ENCODE measurements at regions not wholly inside any gene's neighbourhood (a gene's known extent, or its start where the extent isn't known, plus 50 kb on each side); places are given as distances from the start of the nearest gene placed in this dataset.
"Not testable (repeated sequence)": the region's sequence is repeated elsewhere in the genome, so short reads cannot be mapped to it uniquely, and the experiment has no call there.

DNA sequence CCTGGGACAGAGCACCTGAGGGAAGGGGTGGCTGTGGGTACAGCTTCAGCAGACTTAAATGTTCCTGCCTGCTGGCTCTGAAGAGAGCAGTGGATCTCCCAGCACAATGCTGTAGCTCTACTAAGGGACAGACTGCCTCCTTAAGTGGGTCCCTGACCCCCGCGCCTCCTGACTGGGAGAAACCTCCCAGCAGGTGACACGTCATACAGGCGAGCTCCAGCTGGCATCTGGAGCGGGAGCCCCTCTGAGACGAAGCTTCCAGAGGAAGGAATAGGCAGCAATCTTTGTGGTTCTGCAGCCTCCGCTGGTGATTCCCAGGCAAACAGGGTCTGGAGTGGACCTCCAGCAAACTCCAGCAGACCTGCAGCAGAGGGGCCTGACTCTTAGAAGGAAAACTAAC lies 944.9 kb downstream of the CDH8 start:
- H3K9me3 ChIP-seq (ENCODE audit: control insufficient read depth, low read depth, low read length); H3K9ac ChIP-seq (ENCODE audit: low read length); H3K27ac ChIP-seq (ENCODE audit: low read length): not testable (repeated sequence)

DNA sequence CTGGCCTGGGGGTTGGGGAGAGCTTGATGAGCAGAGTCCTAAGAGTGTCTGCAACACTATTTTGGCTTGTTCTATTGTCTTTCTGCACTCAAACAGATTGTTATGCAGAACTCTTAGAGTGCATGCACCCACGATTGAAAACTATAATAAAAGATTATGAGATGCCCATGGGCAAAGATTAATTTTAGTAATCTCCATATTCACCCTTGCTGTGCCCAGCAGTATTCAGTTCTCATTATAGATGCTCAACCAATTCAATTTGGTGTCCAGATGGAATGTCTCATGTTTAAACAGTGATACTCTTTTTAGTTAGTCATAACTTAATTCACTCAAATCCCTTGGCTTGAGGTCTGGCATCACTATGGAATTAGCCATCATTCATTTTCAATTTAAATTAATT lies 952.5 kb downstream of the CDH8 start:
- Histone ChIP-seq H3K27ac (ENCODE audit: low read length) (no peak overlapping the region), H3K4me1 (ENCODE audit: control insufficient read depth, low read depth, low read length) (no peaks in the 10 kb centered on the region), H3K9me3 (ENCODE audit: control insufficient read depth, low read depth, low read length) (no peaks in the 10 kb centered on the region), H3K27me3 (ENCODE audit: control insufficient read depth, insufficient read depth, low read length) (no peaks in the 10 kb centered on the region), H3K4me3 (ENCODE audit: low read length) (no peak overlapping the region), H3K9ac (ENCODE audit: low read length) (no peak overlapping the region), H3K36me3 (ENCODE audit: control insufficient read depth, low read depth, low read length) (no peaks in the 10 kb centered on the region)

More for the DNA sequence above, 944.9 kb downstream of the CDH8 start:
- not testable (repeated sequence) for H3K4me1 ChIP-seq (ENCODE audit: control insufficient read depth, low read depth, low read length); H3K4me3 ChIP-seq (ENCODE audit: low read length); H3K27me3 ChIP-seq (ENCODE audit: control insufficient read depth, insufficient read depth, low read length); H3K36me3 ChIP-seq (ENCODE audit: control insufficient read depth, low read depth, low read length)

DNA sequence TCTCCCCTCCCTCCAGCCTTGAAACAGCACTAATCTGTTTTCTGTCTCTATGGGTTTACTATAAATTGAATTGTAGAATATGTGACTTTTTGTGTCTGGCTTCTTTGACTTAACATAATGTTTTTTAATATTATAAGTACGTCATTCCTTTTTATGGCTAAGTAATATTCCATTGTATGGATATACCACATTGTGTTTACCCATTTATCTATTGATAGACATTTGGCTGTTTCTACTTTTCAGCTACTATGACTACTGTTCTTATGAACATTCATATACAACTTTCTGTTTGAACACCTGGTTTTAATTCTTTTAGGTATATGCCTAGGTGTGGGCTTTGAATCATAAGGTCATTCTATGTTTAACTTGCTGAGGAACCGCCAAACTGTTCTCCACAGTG lies 961.9 kb downstream of the CDH8 start:
- Histone ChIP-seq H3K27me3 (ENCODE audit: control insufficient read depth, insufficient read depth, low read length) (no peaks in the 10 kb centered on the region), H3K9ac (ENCODE audit: low read length) (no peak overlapping the region), H3K36me3 (ENCODE audit: control insufficient read depth, low read depth, low read length) (no peaks in the 10 kb centered on the region), H3K4me3 (ENCODE audit: low read length) (no peak overlapping the region), H3K9me3 (ENCODE audit: control insufficient read depth, low read depth, low read length) (peaks cover 10% of the 10 kb centered on the region), H3K4me1 (ENCODE audit: control insufficient read depth, low read depth, low read length) (no peaks in the 10 kb centered on the region), H3K27ac (ENCODE audit: low read length) (no peak overlapping the region)

DNA sequence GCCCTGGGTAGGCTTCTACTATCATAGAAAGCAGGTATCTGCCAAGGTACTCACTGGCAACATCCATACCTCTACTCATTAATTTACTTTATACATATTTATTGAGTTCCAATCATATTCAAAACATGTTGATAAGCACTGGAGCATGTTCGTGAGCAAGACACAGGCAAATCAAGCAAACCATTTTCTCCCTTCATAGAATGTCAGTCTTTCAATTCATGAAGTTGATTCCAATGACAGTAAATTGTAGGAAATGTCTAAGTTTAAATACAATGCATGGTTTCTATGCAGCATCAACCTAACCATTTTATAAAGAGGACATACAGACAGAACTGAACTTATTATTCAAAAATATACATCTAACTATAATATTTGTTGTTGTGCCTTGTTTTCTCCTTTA lies 978.6 kb downstream of the CDH8 start:
- Histone ChIP-seq H3K27ac (ENCODE audit: low read length) (no peak overlapping the region), H3K36me3 (ENCODE audit: control insufficient read depth, low read depth, low read length) (no peaks in the 10 kb centered on the region), H3K9ac (ENCODE audit: low read length) (no peak overlapping the region), H3K4me3 (ENCODE audit: low read length) (no peak overlapping the region), H3K27me3 (ENCODE audit: control insufficient read depth, insufficient read depth, low read length) (no peaks in the 10 kb centered on the region), H3K4me1 (ENCODE audit: control insufficient read depth, low read depth, low read length) (no peaks in the 10 kb centered on the region), H3K9me3 (ENCODE audit: control insufficient read depth, low read depth, low read length) (no peaks in the 10 kb centered on the region)

DNA sequence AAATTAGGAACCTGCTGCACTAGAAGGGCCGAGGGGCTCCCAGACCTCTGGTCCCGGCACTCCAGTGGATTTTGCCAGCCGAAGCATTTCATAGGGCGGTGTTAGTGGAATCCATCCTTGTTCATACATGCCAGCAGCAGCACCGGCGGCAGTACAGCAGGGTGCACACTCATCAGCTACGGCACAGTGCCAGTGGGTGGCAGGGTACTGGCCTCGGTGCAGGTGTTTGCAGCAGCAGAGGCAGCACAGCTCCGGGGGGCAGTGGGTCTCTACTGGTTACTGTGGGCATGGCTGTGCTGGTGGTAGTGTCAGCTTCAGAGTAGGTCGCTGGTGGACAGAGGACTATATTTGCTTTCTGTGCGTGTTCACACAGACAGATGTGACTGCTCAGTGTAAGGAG lies 985.7 kb downstream of the CDH8 start:
- no peaks in the 10 kb centered on the region for H3K4me1 ChIP-seq (ENCODE audit: control insufficient read depth, low read depth, low read length)
- no peaks in the 10 kb centered on the region for H3K36me3 ChIP-seq (ENCODE audit: control insufficient read depth, low read depth, low read length)
- H3K9me3 ChIP-seq (ENCODE audit: control insufficient read depth, low read depth, low read length): no peaks in the 10 kb centered on the region
- no peak overlapping the region for H3K27ac ChIP-seq (ENCODE audit: low read length)
- no peak overlapping the region for H3K9ac ChIP-seq (ENCODE audit: low read length)
- no peak overlapping the region for H3K4me3 ChIP-seq (ENCODE audit: low read length)
- no peaks in the 10 kb centered on the region for H3K27me3 ChIP-seq (ENCODE audit: control insufficient read depth, insufficient read depth, low read length)

DNA sequence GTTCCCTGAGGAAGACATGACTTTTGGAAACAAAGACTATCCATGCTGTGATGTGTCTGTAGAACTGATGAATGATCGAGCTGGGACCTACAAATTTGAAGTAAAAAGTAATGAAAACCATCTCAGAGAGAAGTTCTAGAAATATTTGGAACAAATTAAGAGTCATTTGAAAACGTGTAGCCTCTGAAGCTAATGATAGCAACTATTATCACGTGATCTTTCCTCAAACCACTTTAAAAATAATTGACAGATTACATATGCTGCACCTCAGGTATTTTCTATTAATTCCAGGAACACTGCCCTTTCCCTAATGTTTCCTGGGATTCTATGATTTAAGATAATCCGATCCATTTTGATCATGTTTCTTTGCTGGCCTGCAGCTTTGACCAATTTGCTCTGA lies 990.3 kb downstream of the CDH8 start:
- no peaks in the 10 kb centered on the region for H3K9me3 ChIP-seq (ENCODE audit: control insufficient read depth, low read depth, low read length)
- H3K9ac ChIP-seq (ENCODE audit: low read length): no peak overlapping the region
- H3K4me3 ChIP-seq (ENCODE audit: low read length): no peak overlapping the region
- no peak overlapping the region for H3K27ac ChIP-seq (ENCODE audit: low read length)
- H3K27me3 ChIP-seq (ENCODE audit: control insufficient read depth, insufficient read depth, low read length): no peaks in the 10 kb centered on the region
- no peaks in the 10 kb centered on the region for H3K4me1 ChIP-seq (ENCODE audit: control insufficient read depth, low read depth, low read length)
- H3K36me3 ChIP-seq (ENCODE audit: control insufficient read depth, low read depth, low read length): no peaks in the 10 kb centered on the region

DNA sequence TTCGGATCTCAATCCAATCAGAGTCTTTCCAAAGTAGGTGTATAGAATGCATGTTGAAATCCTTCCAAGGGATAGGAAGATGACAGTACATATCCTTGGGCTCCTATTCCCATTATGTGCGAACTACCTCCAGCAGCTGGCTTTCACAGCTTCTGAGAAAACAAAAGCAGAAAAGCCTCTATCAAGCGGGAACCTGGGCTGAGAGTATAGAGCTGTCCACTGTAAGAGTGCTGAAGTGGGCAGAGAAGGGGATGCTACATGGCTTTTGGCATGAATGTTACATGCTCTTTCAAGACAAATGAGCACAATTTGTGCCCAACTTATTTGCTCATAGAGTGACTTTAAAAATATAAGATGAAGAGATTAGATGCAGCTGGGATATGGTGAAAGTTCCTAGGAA lies 993.5 kb downstream of the CDH8 start:
- H3K27ac ChIP-seq (ENCODE audit: low read length): no peak overlapping the region
- H3K4me1 ChIP-seq (ENCODE audit: control insufficient read depth, low read depth, low read length): no peaks in the 10 kb centered on the region
- no peaks in the 10 kb centered on the region for H3K9me3 ChIP-seq (ENCODE audit: control insufficient read depth, low read depth, low read length)
- no peaks in the 10 kb centered on the region for H3K36me3 ChIP-seq (ENCODE audit: control insufficient read depth, low read depth, low read length)
- no peaks in the 10 kb centered on the region for H3K27me3 ChIP-seq (ENCODE audit: control insufficient read depth, insufficient read depth, low read length)
- H3K9ac ChIP-seq (ENCODE audit: low read length): no peak overlapping the region
- no peak overlapping the region for H3K4me3 ChIP-seq (ENCODE audit: low read length)

DNA sequence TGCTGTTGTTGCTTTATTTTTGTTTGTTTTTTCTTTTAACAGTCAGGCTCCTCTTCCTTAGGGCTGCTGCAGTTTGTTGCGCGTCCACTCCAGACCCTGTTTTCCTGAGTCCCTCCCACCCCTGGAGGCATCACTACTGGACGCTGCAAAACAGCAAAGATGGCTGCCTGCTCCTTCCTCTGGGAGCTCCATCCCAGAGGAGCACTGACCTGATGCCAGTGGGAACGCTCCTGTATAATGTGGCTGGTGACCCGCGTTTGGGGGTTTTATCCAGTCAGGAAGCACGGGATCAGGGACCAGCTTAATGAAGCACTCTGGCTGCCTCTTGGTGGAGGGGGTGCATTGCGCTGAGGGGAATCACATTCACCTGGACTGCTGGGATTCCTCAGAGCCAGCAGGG lies 1005.6 kb downstream of the CDH8 start:
- Histone ChIP-seq H3K36me3 (ENCODE audit: control insufficient read depth, low read depth, low read length) (no peaks in the 10 kb centered on the region), H3K9me3 (ENCODE audit: control insufficient read depth, low read depth, low read length) (no peaks in the 10 kb centered on the region), H3K27ac (ENCODE audit: low read length) (no peak overlapping the region), H3K4me1 (ENCODE audit: control insufficient read depth, low read depth, low read length) (no peaks in the 10 kb centered on the region), H3K27me3 (ENCODE audit: control insufficient read depth, insufficient read depth, low read length) (no peaks in the 10 kb centered on the region), H3K9ac (ENCODE audit: low read length) (no peak overlapping the region), H3K4me3 (ENCODE audit: low read length) (no peak overlapping the region)

DNA sequence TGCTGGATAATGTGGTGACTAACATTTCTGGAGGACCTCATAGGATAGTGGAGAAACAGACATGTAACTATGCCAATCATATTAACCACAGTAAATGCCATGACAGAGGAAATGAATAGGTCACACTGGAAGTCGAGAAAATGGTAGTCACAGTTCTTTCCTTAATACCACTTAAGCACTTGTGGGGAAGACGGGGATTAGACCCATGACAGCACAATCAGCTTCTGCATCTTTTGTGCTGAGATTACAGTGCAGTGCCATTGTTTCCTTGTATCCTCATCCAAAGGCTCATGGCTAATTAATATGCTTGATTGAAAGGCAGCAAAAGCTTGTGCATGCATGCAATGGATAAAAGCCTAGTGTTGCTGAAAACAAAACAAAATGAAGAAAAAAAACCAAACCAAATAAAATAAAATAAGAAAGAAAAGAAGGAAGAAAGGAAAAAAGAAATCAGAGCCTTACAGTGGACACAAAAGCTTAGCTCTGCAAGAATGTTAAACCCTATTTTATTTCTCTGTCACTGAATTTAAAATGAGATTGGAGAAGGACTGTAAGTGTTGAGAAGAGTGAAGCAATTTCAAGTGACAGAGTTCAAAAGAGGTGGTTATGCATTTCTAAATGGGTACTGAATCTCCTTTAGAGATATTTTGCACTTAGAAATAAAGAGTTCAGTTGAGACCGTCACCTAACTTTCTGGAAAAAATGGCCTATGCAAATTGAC lies 1011.9 kb downstream of the CDH8 start:
- Histone ChIP-seq H3K4me1 (ENCODE audit: control insufficient read depth, low read depth, low read length) (no peaks in the 10 kb centered on the region), H3K27me3 (ENCODE audit: control insufficient read depth, insufficient read depth, low read length) (no peaks in the 10 kb centered on the region), H3K4me3 (ENCODE audit: low read length) (no peak overlapping the region), H3K9ac (ENCODE audit: low read length) (no peak overlapping the region), H3K9me3 (ENCODE audit: control insufficient read depth, low read depth, low read length) (no peaks in the 10 kb centered on the region), H3K27ac (ENCODE audit: low read length) (no peak overlapping the region), H3K36me3 (ENCODE audit: control insufficient read depth, low read depth, low read length) (no peaks in the 10 kb centered on the region)

DNA sequence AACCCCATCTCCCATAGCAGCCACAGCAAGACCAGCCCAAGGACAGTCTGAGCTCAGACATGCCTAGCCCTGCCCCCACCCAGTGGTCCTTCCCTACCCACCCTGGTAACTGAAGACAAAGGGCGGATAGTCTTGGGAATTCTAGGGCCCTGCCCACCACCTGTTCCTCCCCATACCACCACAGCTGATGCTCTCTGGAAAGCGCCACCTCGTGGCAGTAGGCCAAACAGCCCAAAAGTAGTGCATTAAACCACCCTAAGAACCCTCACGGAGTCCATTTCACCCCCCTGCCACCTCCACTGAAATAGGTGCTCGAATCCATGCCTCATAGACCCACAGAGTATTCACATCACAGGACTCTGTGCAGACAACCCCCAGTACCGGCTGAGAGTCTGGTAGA lies 1021.4 kb downstream of the CDH8 start:
- no peaks in the 10 kb centered on the region for H3K27me3 ChIP-seq (ENCODE audit: control insufficient read depth, insufficient read depth, low read length)
- H3K27ac ChIP-seq (ENCODE audit: low read length): no peak overlapping the region
- H3K4me1 ChIP-seq (ENCODE audit: control insufficient read depth, low read depth, low read length): no peaks in the 10 kb centered on the region
- H3K9me3 ChIP-seq (ENCODE audit: control insufficient read depth, low read depth, low read length): no peaks in the 10 kb centered on the region
- H3K9ac ChIP-seq (ENCODE audit: low read length): no peak overlapping the region
- H3K4me3 ChIP-seq (ENCODE audit: low read length): no peak overlapping the region
- no peaks in the 10 kb centered on the region for H3K36me3 ChIP-seq (ENCODE audit: control insufficient read depth, low read depth, low read length)

DNA sequence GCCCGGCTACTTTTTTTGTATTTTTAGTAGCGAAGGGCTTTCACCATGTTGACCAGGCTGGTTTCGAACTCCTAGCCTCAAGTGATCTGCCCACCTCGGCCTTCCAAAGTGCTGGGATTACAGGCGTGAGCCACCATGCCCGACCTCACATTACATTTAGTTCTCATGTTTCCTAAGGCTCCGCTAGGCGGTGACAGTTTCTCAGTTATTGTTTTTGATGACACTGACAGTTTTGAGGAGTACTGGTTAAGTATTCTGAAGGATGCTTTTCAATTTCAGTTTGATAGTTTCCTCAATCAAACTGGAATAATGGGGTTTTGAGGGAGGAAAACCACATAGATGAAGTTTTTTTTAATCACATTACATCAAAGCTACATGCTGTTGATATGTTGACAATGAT lies 1028.5 kb downstream of the CDH8 start:
- Histone ChIP-seq H3K9ac (ENCODE audit: low read length) (no peak overlapping the region), H3K4me3 (ENCODE audit: low read length) (no peak overlapping the region), H3K27ac (ENCODE audit: low read length) (no peak overlapping the region), H3K9me3 (ENCODE audit: control insufficient read depth, low read depth, low read length) (no peaks in the 10 kb centered on the region), H3K27me3 (ENCODE audit: control insufficient read depth, insufficient read depth, low read length) (no peaks in the 10 kb centered on the region), H3K4me1 (ENCODE audit: control insufficient read depth, low read depth, low read length) (no peaks in the 10 kb centered on the region), H3K36me3 (ENCODE audit: control insufficient read depth, low read depth, low read length) (no peaks in the 10 kb centered on the region)

DNA sequence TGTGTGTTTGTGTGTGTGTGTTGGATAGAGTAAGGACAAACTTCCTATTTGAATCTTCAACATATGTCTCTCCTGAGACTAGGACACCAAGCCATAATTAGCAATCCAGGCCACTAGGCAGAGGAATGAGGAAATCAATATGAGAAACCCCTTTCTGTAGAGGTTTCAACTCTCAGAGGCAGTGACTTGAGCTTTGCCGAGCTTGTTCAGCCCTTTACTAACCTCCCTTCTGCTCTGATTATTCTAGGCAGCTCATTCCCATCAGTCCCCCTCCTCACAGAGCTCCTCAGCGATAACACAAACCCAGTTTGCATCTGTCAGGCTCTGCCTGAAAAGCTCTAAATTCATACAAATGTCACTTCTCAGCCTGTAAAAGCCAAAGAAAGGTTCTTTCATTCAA lies 1030.3 kb downstream of the CDH8 start:
- Histone ChIP-seq H3K27ac (ENCODE audit: low read length) (no peak overlapping the region), H3K4me1 (ENCODE audit: control insufficient read depth, low read depth, low read length) (no peaks in the 10 kb centered on the region), H3K9me3 (ENCODE audit: control insufficient read depth, low read depth, low read length) (no peaks in the 10 kb centered on the region), H3K4me3 (ENCODE audit: low read length) (no peak overlapping the region), H3K27me3 (ENCODE audit: control insufficient read depth, insufficient read depth, low read length) (no peaks in the 10 kb centered on the region), H3K36me3 (ENCODE audit: control insufficient read depth, low read depth, low read length) (no peaks in the 10 kb centered on the region), H3K9ac (ENCODE audit: low read length) (no peak overlapping the region)

Data from iPS-18a (cell line).